ENCODE measurements at regions not wholly inside any gene's neighbourhood (a gene's known extent, or its start where the extent isn't known, plus 50 kb on each side); places are given as distances from the start of the nearest gene placed in this dataset.

- TF ChIP-seq CTCF (conservative IDR thresholded peaks at IDR 0.05; ENCODE audit: low read length) (no peak; the same call in 1 of the 2 replicates), EZH2phosphoT487 (IDR thresholded peaks at IDR 0.05; ENCODE audit: borderline replicate concordance) (no peak)
These were observed 121.2 kb upstream of the SPRED2 start for GRCh38 chr2:65553504-65554074.

Data from Loucy (cell line).